Islet precursor cell (in vitro differentiated cells): ENCODE measurements at regions not wholly inside any gene's neighbourhood (a gene's known extent, or its start where the extent isn't known, plus 50 kb on each side); places are given as distances from the start of the nearest gene placed in this dataset.
"Not testable (repeated sequence)": the region's sequence is repeated elsewhere in the genome, so short reads cannot be mapped to it uniquely, and the experiment has no call there.

Source experiments
- DNase-seq: peaks from one replicate; pipeline ENCODE4 v3.0.0-alpha.2; 2018

DNA sequence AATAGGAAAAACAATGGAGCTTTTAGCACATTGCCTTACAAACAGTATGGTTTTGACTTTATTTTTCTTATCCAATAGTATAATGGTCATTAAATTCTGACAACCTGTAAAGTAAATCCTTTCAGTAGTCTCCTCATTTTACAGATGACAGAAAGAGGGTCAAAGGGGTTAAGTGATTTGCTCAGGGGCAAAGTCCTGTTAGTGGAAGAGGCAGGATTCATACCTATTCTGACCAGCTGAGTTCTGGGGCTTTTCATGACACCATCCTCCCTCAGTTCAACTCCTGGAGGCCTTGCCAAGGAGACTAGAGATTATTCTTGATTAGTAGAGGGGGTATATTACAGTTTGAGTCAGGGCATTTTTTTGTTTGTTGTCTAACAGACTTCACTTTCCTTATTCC lies 278.7 kb upstream of the DUSP10 start:
- DNase-seq: no peak

DNA sequence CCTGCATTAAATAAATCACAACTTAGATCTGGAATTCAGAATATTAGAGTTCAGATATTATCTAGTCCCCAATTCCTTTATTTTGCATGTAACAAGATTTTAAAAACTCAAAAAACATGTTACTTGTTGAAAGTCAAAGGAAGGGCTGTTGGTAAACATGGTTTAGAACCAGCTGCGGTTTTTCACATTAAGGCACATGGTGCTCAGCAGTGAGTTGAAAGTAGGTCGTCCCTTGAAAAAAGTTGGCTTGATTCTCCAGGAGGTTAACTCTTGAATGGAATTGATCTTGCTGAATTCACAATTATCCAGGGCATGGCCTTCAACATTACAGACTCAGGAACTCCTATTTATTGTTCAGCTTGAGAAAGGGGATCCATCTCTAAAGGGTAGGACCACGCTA lies 277.1 kb upstream of the DUSP10 start:
- DNase-seq: no peak

DNA sequence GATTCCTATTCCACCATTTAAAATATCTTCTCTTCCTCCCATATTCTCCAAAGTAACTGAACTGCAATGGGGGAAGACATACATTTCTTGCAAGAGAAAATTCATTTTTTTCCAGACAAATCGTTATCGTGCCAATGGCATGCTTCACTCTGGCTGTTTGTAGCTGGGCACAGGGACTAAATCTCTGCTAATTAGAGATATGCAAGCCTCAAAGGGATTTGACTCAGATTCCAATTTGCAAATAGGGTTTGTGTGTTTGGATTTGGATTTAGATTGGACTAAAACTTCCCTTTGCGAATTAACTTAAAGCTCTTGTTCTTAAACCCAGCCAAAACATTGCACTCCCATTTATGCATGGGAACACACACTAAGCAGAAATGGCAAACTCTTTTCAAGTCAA lies 276.2 kb upstream of the DUSP10 start:
- no peak for DNase-seq

DNA sequence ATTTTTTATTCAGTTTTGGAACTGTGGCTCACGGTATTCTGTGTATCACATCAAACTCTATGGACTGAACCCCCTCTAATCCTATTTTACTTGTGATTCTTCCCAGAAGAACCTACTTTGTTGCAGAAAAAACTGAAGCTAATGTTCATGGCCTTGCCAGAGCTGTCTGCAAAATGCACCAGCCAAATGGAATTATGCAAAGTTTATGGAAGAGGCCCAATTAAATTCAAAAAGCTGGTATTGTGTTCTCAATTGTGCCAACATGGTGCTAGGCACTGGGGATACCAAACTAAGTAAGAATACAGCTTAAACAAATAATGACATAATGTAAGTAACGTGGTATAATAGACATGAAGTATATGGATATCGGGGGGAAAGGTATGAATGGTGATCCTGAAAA lies 273.8 kb upstream of the DUSP10 start:
- DNase-seq: no peak

DNA sequence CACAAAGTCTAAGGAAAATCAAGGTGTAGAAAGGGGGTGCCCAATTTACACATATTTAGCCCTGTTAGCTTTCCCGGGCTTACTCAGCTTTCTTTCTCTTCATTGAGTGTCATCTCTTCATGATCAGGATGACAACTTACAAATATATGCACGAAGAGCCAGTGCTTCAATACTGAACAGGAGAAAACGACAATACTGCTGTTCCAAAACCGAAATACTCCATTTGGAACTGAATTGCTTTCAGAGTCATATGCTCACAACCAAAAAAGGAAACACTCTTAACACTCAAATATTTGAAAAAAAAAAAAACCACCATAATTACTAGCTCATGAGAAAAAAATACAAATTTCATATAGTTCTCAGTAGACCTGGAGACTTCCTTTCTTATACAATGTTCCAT lies 272.1 kb upstream of the DUSP10 start:
- DNase-seq: no peak

DNA sequence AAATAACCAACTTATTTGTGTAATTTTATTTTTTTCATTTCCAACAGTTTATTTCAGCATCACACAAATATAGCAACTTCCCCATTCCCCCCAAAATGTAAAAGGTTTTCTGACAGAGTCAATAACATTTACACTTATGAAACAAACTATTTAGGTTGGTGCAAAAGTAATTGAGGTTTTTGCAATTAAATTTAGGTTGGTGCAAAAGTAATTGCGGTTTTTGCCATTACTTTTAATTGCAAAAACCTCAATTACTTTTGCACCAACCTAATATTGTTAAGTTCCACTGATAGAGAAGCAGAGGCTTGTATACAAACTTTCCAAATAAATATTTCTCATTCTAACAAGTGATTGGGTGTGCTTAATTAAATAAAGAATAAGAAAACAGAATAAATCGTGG lies 270.9 kb upstream of the DUSP10 start:
- no peak for DNase-seq

DNA sequence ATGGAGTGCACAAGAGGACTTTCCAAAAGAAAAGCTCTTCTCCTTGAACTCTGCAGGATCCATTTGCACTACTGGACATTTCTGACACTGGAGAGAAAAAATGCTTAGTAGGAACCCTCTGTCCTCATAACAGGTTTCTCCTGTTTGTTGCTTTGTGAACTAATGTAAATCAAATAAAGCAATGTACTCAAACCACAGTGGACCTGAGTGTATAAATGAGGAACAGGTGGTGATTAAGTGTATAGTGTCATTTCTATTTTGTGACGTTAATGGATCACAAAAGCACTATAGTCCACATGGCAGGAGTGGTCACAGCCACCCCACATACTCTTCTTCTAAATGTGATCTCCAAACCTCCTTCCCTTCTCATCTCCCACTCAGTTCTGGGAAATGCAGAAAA lies 268.4 kb upstream of the DUSP10 start:
- no peak for DNase-seq

DNA sequence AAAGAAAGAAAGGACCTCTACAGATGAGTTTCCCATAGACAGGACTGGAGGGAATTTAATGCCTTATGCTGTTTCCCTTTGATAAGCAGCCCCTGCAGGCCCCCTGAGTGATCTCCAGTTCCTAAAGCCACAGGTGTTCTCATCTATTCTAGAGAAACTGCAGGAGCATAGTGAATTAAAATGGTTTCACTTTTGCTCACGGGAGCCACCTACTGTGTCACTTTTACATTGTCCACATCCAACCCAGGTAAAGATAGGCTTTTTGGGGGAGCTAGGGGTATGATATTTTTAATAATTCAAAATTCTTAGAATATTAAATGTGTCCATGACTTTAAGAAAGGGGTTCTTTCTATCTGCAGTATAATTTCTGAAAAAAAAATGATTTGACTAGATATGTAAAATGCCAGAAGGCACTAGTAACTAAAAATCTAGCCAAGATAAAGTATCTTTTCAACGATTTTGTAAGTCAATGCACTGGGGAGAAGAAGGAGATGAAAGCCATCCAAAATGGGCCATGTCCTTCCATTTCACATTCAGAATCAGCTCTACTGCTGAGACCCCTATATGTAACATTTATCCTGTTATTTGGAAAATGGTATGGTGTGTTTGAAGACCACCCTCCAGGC lies 267.3 kb upstream of the DUSP10 start:
- DNase-seq: no peak

DNA sequence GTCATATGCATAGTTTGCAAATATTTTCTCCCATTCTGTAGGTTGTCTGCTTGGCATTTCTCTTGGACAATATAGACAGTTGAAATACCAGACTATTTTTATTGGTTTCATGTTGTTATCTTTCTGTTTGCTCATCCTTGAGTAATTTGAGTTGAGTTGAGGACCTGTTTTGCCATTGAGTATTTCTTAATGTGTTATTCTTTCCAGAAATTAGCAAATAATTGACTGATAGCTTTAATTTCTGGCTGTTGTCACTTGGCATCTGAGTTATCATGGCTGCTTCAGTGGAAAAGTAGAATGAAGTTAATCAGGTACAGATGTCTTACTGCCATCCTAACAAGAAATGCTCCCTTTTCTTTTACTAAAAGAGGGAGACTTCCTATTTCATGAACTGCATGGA lies 264.8 kb upstream of the DUSP10 start:
- no peak for DNase-seq

DNA sequence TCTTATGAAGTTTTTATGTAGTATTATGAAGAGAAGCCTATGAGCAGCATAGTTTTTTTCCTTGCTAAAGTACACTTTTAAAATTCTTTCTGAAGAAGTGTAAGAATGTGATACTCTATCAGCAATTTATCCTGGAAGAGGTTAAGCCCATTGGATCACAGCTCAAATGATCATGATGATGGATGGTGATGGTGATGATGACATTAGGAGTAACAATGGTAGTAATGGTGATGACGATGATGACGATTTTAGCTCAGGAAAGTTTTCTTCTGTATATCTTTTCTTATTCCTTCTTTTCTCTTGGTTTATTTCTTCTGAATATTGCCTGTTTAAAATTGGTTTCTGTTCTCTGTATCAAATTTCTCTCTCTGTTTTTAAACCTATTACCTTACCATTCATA lies 262.9 kb upstream of the DUSP10 start:
- DNase-seq: no peak

DNA sequence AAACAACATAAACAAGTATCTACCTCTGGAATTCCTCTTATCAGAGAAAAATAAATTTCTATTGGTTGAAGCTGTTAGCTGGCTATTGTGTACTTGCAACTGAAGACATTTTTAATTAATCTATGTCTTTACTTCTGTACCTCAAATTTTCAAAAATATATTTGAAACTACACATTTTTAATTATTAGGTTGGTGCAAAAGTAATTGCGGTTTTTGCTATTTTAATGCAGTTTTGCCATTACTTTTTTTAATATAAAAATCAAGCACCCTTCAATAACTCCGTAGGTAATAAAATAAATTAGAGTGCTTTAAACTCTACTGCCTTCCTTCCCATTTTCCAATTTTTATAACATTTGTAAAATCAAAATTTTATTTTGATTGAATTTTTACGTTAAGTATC lies 262.1 kb upstream of the DUSP10 start:
- no peak for DNase-seq

DNA sequence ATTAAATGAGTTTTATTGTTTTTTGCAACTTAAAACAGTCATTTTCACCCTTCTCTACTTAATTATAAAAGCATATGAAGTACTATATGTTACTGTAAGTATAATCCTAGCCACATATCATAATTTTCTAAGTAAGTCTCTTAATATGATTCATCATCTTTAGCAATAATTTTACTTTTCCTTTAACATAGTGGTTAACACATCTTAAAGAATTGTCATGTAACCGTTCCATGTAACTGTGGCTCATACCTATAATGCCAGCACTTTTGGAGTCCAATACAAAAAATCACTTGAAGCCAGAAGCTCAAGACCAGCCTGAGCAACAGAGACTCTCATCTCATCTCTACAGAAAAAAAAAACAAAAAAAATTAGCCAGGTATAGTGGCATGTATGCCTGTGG lies 260.6 kb upstream of the DUSP10 start:
- no peak for DNase-seq

DNA sequence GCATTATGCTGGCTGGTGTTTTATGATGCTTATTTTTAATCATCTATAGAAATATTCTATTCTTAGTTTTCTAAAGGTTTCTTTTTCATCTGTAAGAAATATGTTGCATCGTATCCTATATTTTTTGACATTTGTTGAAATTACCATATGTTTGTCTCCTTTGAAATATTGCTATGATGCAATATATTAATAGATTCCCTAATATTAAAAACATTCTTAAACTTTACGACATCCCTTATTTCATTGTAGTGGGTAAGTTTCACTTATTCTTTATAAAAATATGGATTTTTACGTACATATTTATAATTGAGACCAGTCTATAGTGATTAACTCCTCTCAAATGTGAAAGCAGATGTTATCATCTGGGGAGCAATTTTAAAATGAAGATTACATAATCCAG lies 258.2 kb upstream of the DUSP10 start:
- no peak for DNase-seq

DNA sequence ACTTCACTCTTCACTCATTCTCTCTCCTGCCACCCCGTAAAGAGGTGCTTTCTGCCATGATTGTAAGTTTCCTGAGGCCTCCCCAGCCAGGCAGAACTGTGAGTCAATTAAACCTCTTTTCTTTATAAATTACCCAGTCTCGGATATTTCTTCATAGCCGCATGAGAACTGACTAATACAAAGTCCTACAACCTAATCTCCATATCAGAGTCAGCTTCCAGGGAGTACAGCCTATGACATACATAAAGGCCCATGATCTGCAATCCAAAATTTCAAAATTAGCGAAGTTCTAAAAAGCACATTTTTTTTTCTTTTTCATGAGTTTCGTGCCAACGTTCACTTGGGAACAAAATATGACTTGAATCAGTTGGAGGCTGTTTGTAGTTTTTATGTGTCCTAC lies 256.9 kb upstream of the DUSP10 start:
- DNase-seq: no peak

DNA sequence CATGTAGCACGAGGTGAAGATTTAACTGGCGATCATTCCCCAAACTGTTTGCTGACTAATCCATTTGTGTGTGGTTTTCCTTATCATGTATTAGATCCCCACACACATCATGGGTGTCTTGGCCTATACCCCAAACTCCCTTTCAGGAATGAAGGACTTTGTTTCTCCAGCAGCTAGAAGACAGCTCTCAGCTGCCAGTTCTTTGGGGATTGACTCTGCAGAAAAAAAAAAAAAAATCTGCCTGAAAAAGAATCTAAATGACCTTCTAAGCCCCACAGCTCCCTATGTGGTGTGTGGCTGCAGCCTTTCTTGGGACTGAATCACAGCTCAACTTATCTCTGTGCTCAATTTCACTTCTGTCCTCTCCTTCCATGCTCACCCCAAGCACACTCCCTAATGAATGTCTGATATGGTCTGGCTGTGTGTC lies 256.3 kb upstream of the DUSP10 start:
- DNase-seq: no peak

DNA sequence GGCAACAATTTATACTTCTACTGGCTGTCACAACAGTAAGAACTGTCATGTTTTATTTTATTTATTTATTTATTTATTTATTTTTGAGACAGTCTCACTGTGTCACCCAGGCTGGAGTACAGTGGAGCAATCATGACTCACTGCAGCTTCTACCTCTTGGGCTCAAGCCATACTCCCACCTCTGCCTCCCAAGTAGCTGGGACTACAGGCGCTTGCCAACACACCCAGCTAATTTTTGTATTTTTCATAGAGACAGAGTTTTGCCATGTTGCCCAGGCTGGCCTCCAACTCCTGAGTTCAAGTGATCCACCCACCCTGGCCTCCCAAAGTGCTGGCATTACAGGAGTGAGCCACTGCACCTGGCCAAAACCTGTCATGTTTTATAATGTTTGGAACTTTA lies 255.1 kb upstream of the DUSP10 start:
- DNase-seq: not testable (repeated sequence)

DNA sequence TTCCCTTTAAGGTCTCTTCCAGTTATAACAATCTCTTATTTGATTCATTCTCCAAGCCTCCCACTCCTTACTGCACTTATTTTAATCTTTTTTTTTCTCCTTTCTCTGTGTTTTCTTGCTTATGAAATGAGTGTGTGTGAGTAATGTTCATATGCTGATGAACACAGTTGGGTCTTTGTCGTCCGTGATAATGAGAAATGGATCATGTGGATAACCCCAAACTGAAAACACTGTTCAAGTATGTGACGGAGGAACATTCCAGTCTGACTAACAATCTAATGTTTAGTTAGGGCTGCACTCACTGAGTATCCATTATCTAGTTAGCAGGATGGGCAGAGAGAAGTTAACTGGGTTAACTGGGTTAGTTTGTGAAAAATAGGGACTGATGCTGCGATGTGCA lies 253.1 kb upstream of the DUSP10 start:
- DNase-seq: no peak

DNA sequence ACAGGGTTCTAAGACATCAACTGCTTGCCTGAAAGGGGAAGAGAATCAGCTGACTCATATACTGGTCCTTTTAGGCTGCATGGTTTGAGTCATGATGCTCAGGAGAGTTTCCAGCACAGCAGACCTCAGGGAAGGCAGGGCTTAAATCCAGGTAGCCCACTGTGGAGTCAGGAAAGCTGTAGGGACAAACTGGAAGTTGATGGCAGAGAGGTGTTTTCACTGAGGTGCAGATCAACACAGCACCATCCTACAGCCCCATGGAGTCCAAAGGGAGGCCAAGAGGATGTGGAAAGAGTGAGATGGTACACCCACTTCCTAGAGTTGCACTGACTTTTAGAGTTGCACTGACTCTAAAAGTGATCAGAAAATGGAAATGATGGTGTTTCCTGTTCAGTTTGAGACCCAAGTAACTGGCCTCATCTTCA lies 252.4 kb upstream of the DUSP10 start:
- peak; percentile 56 for DNase-seq

DNA sequence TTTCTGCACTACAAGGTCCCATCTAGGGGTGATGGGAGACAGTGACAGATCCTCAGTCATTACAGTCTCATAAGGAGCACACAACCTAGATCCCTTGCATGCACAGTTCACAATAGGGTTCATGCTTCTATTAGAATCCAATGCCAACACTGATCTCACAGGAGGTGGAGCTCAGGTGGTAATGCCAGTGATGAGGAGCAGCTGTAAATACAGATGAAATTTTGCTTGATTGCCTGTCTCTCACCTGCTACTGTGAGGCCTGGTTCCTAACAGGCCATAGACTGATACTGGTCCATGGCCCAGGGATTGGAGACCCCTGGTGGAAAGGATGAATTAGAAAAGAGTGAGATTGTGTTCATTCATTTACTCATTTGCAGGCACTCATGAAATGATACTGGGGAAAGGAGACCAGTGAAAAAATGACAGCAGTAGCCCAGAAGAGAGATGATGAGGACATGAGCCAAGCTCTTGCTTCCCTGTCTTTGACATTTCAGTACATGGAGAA lies 251.6 kb upstream of the DUSP10 start:
- DNase-seq: no peak

DNA sequence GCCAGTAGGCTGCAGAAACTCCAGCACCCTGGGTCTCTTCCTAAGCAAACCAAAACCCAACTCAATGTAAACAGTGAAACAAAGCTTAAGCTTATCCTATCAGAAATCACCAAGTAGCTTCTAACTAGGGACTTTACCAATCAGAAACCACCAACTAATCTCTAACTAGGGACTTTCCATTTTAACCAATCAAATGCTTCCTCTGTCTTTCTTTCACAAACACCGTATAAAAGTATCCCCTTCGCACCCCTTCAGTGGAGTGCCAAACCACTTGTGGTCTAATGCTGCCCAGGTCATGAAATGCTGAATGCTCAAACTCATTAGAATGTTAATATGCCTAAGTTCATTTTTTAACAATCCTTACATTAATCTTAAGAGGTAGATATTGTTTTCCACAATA lies 250.5 kb upstream of the DUSP10 start:
- no peak for DNase-seq

DNA sequence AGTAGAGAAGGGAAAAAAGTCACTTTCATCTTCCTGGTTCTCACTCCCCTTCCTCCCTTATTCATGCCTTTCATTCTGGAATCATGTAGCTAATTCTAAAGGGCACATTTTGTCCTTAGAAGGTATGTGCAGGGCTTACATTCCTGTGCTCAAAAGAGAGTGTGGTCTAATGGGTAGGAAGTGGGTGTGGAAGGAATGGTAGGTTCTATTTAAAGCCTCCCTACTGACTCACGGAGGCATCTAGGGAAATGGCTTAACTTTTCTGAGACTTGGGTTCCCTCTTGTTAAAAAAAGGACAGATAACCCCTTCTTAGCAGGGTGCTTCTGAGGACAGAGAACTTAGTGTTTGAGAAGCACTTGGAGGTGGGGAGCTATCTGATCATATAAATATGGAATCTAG lies 249.3 kb upstream of the DUSP10 start:
- DNase-seq: no peak

DNA sequence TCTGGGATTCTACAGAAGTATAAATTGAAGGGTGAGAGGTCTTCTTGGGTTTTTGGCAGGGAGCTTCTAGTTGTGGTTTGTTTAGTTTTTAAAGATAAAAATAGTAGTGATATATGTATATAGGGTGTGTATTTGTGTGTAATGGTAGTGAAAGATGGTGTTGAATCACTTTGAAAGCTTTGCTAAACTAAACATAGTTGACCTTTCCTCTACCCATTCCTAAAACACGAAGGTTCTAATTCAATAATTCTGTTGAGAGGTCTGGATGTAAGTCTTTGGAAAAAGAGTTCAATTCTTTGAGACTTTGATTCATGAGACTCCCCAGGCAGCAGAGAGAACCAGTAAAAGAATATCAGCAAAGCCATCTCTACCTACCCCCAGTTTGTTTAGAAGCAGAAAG lies 247.9 kb upstream of the DUSP10 start:
- DNase-seq: no peak

DNA sequence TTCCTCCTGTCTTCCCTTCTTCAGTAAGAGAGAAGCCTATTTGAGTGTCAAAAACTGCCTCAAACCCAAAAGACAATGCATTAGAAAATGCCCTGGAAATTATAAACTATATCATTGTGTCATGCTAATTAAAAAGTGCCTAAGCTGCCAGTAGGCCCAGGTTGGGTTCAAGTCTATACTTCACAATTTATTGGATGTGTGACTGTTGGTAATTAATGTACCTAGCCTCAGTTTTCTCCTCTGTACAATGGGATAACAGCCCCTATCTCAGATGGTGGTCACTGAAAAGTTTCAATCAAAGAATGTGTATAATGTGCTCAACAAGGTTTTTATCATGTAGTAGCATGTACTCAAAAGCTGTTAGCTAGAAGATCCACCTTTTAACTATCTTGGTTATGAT lies 246.9 kb upstream of the DUSP10 start:
- no peak for DNase-seq

DNA sequence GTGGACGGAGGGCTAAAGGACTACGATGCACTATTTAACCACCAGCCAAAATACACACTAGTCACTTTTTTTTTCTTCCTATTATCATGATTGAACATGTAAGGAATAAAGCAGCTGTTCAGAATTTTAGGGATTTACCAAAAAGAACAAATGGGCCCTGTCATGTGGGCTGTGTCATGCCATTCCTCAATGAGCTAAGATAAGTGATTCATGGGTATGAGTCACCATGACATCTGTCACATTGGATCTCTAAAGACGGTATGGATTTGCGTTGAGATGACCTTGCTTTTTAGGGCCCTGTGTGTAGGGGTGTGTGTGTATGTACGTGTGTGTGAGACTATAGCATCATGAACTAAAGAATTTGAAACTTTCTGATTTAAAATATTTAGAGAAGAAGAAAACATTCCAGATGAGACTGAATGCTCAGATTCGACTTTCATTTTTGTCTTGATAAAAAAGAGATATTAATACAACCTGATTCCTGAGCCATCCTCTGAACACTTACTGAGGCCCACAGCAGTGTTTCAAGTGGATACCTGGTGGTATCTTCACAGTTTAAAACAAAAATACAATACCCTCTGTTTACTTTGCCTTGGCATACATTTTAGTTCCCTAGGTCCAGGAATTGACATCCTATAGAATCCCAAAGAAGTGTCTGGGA lies 246.1 kb upstream of the DUSP10 start:
- no peak for DNase-seq

DNA sequence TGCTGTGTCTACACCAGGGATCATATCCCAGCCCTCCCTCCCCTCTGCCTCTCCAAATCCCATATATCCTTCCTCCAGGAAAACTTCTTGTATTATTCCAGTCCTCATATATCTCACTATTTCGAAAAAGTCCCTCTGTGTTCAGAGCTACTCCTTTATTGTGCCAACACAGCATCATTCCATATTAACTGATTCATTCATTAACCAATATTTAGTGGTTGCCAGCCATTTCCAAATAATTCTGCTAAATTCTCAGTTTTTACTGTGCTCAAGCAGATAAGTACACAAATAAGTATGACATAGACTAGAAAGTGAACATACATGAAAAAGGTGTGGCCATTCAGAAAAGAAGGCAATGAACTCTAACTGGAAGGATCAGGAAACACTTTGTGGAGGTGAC lies 241.6 kb upstream of the DUSP10 start:
- DNase-seq: no peak
